ENCODE measurements at regions not wholly inside any gene's neighbourhood (a gene's known extent, or its start where the extent isn't known, plus 50 kb on each side); places are given as distances from the start of the nearest gene placed in this dataset.

GRCh38 chr2:35873921-35874320, 481.7 kb upstream of the CRIM1 start:
- no peak for DNase-seq (ENCODE audit: low spot score)
- TF ChIP-seq CTCF (IDR thresholded peaks at IDR 0.05; ENCODE audit: unreplicated experiment): no peak
- no peaks in the 10 kb centered on the region for H3K36me3 Mint-ChIP-seq (ENCODE audit: low read depth, unreplicated experiment)

GRCh38 chr2:35871672-35872071, 483.9 kb upstream of the CRIM1 start:
- Mint-ChIP-seq H3K27ac (ENCODE audit: unreplicated experiment) (no peak overlapping the region), H3K36me3 (ENCODE audit: low read depth, unreplicated experiment) (no peaks in the 10 kb centered on the region), H3K27me3 (ENCODE audit: unreplicated experiment) (no peaks in the 10 kb centered on the region), H3K9me3 (ENCODE audit: unreplicated experiment) (no peaks in the 10 kb centered on the region), H3K4me3 (ENCODE audit: unreplicated experiment) (no peak overlapping the region), H3K4me1 (ENCODE audit: unreplicated experiment) (no peaks in the 10 kb centered on the region)
- no peak for DNase-seq (ENCODE audit: low spot score)
- TF ChIP-seq CTCF (IDR thresholded peaks at IDR 0.05; ENCODE audit: unreplicated experiment): no peak

More at GRCh38 chr2:35873921-35874320, 481.7 kb upstream of the CRIM1 start:
- Mint-ChIP-seq H3K27me3 (ENCODE audit: unreplicated experiment) (no peaks in the 10 kb centered on the region), H3K4me3 (ENCODE audit: unreplicated experiment) (no peak overlapping the region), H3K27ac (ENCODE audit: unreplicated experiment) (no peak overlapping the region), H3K9me3 (ENCODE audit: unreplicated experiment) (no peaks in the 10 kb centered on the region), H3K4me1 (ENCODE audit: unreplicated experiment) (peaks cover 3% of the 10 kb centered on the region)

GRCh38 chr2:35870713-35871112, 484.9 kb upstream of the CRIM1 start:
- no peaks in the 10 kb centered on the region for H3K27me3 Mint-ChIP-seq (ENCODE audit: unreplicated experiment)
- H3K36me3 Mint-ChIP-seq (ENCODE audit: low read depth, unreplicated experiment): no peaks in the 10 kb centered on the region
- no peaks in the 10 kb centered on the region for H3K4me1 Mint-ChIP-seq (ENCODE audit: unreplicated experiment)
- no peak for TF ChIP-seq CTCF (IDR thresholded peaks at IDR 0.05; ENCODE audit: unreplicated experiment)
- DNase-seq (ENCODE audit: low spot score): no peak
- H3K4me3 Mint-ChIP-seq (ENCODE audit: unreplicated experiment): no peak overlapping the region
- no peak overlapping the region for H3K27ac Mint-ChIP-seq (ENCODE audit: unreplicated experiment)
- H3K9me3 Mint-ChIP-seq (ENCODE audit: unreplicated experiment): no peaks in the 10 kb centered on the region

GRCh38 chr2:35864141-35864540, 491.4 kb upstream of the CRIM1 start:
- no peak for DNase-seq (ENCODE audit: low spot score)
- TF ChIP-seq CTCF (IDR thresholded peaks at IDR 0.05; ENCODE audit: unreplicated experiment): no peak
- Mint-ChIP-seq H3K27ac (ENCODE audit: unreplicated experiment) (no peak overlapping the region), H3K36me3 (ENCODE audit: low read depth, unreplicated experiment) (no peaks in the 10 kb centered on the region), H3K4me1 (ENCODE audit: unreplicated experiment) (no peaks in the 10 kb centered on the region), H3K27me3 (ENCODE audit: unreplicated experiment) (peaks cover 1% of the 10 kb centered on the region), H3K9me3 (ENCODE audit: unreplicated experiment) (no peaks in the 10 kb centered on the region), H3K4me3 (ENCODE audit: unreplicated experiment) (no peak overlapping the region)

- Mint-ChIP-seq H3K4me3 (ENCODE audit: unreplicated experiment) (no peak overlapping the region), H3K27ac (ENCODE audit: unreplicated experiment) (no peak overlapping the region), H3K36me3 (ENCODE audit: low read depth, unreplicated experiment) (no peaks in the 10 kb centered on the region), H3K4me1 (ENCODE audit: unreplicated experiment) (peaks cover 5% of the 10 kb centered on the region), H3K9me3 (ENCODE audit: unreplicated experiment) (no peaks in the 10 kb centered on the region), H3K27me3 (ENCODE audit: unreplicated experiment) (peaks cover 1% of the 10 kb centered on the region)
- no peak for DNase-seq (ENCODE audit: low spot score)
- no peak for TF ChIP-seq CTCF (IDR thresholded peaks at IDR 0.05; ENCODE audit: unreplicated experiment)
Measured at GRCh38 chr2:35858216-35858615, 497.4 kb upstream of the CRIM1 start.
